ENCODE measurements at regions not wholly inside any gene's neighbourhood (a gene's known extent, or its start where the extent isn't known, plus 50 kb on each side); places are given as distances from the start of the nearest gene placed in this dataset.

DNA sequence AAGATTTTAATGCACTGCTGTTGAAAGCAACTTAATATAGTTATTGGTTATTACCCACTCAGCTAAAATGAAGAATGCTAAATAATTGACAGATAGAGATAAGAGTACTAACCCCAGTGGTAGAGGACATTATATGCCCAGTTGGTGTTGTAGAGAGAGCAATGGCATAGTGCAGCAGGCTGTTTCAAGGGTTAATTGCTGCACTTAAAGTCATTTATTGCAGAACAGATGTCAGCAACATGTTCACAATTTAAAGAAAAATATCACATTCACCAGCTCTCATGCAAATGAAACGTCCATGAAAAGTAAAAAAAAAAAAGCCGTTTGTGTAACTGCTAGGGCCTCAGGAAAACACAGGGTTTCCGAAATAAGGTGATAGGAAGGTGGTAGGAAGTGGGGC lies 254.6 kb downstream of the MTRR start:
- no peaks in the 10 kb centered on the region for H3K9me2 ChIP-seq (ENCODE audit: insufficient read depth, low read length)
- no peak overlapping the region for H2AFZ ChIP-seq (ENCODE audit: low read depth, low read length)
- no peaks in the 10 kb centered on the region for H3K27me3 ChIP-seq (ENCODE audit: insufficient read depth, low read depth, low read length)
- TF ChIP-seq POLR2AphosphoS5 (IDR thresholded peaks at IDR 0.05) (peak; percentile 59), MXI1 (conservative IDR thresholded peaks at IDR 0.05; ENCODE audit: poor library complexity, severe bottlenecking) (no peak), SMC3 (conservative IDR thresholded peaks at IDR 0.05; ENCODE audit: poor library complexity) (no peak), EP300 (conservative IDR thresholded peaks at IDR 0.05; ENCODE audit: poor library complexity, severe bottlenecking) (peak; percentile 56)
- TF ChIP-seq, protein P1, sequence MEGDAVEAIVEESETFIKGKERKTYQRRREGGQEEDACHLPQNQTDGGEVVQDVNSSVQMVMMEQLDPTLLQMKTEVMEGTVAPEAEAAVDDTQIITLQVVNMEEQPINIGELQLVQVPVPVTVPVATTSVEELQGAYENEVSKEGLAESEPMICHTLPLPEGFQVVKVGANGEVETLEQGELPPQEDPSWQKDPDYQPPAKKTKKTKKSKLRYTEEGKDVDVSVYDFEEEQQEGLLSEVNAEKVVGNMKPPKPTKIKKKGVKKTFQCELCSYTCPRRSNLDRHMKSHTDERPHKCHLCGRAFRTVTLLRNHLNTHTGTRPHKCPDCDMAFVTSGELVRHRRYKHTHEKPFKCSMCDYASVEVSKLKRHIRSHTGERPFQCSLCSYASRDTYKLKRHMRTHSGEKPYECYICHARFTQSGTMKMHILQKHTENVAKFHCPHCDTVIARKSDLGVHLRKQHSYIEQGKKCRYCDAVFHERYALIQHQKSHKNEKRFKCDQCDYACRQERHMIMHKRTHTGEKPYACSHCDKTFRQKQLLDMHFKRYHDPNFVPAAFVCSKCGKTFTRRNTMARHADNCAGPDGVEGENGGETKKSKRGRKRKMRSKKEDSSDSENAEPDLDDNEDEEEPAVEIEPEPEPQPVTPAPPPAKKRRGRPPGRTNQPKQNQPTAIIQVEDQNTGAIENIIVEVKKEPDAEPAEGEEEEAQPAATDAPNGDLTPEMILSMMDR (IDR thresholded peaks at IDR 0.05; ENCODE audit: poor library complexity, severe bottlenecking) = no peak
- TF ChIP-seq, protein P2, sequence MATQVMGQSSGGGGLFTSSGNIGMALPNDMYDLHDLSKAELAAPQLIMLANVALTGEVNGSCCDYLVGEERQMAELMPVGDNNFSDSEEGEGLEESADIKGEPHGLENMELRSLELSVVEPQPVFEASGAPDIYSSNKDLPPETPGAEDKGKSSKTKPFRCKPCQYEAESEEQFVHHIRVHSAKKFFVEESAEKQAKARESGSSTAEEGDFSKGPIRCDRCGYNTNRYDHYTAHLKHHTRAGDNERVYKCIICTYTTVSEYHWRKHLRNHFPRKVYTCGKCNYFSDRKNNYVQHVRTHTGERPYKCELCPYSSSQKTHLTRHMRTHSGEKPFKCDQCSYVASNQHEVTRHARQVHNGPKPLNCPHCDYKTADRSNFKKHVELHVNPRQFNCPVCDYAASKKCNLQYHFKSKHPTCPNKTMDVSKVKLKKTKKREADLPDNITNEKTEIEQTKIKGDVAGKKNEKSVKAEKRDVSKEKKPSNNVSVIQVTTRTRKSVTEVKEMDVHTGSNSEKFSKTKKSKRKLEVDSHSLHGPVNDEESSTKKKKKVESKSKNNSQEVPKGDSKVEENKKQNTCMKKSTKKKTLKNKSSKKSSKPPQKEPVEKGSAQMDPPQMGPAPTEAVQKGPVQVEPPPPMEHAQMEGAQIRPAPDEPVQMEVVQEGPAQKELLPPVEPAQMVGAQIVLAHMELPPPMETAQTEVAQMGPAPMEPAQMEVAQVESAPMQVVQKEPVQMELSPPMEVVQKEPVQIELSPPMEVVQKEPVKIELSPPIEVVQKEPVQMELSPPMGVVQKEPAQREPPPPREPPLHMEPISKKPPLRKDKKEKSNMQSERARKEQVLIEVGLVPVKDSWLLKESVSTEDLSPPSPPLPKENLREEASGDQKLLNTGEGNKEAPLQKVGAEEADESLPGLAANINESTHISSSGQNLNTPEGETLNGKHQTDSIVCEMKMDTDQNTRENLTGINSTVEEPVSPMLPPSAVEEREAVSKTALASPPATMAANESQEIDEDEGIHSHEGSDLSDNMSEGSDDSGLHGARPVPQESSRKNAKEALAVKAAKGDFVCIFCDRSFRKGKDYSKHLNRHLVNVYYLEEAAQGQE (IDR thresholded peaks at IDR 0.05; ENCODE audit: borderline replicate concordance) = peak; percentile 20
- no peak overlapping the region for H3K9ac ChIP-seq (ENCODE audit: low read length)
- no peaks in the 10 kb centered on the region for H3K36me3 ChIP-seq (ENCODE audit: insufficient read depth, low read length)
- H3K9me3 ChIP-seq (ENCODE audit: low read length) = no peaks in the 10 kb centered on the region
- H3K4me2 ChIP-seq (ENCODE audit: low read length) = no peak overlapping the region
- H3F3A ChIP-seq (ENCODE audit: insufficient read depth, low read length, poor library complexity, severe bottlenecking) = no peaks in the 10 kb centered on the region
- no peaks in the 10 kb centered on the region for H3K79me2 ChIP-seq (replicated peaks; ENCODE audit: insufficient read depth, low read length)
- no peaks in the 10 kb centered on the region for H4K20me1 ChIP-seq (ENCODE audit: insufficient read depth)
- H3K27ac ChIP-seq (ENCODE audit: low read length) = no peak overlapping the region
- no peak overlapping the region for H3K4me3 ChIP-seq (ENCODE audit: low read length)

DNA sequence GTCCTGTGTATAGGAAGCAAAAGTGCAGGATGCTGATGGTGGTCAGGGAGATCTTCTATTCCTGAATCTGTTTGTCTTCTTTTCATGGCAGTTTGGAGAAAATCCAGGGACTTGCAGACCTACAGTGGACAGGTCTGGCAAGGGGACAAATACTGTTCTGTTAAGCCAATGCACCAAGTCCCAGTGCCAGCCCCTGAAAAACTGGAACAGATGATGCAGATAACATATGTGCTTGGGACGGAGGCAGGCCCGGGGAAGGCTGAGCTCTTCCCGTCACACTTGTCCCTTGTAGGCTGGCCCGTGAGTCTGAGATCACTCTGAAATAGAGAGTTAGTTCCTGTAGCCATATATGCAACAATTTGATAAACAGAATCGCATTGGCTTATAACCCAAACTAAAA lies 265.7 kb downstream of the MTRR start:
- no peak for TF ChIP-seq EZH2 (IDR thresholded peaks at IDR 0.05; ENCODE audit: borderline replicate concordance, insufficient read depth, low read length, poor library complexity, severe bottlenecking)
- no peak for TF ChIP-seq RAD21 (conservative IDR thresholded peaks at IDR 0.05)
- TF ChIP-seq EP300 (conservative IDR thresholded peaks at IDR 0.05; ENCODE audit: poor library complexity, severe bottlenecking) = no peak
- no peaks in the 10 kb centered on the region for H3K27me3 ChIP-seq (ENCODE audit: insufficient read depth, low read depth, low read length)
- no peaks in the 10 kb centered on the region for H3K79me2 ChIP-seq (replicated peaks; ENCODE audit: insufficient read depth, low read length)
- no peaks in the 10 kb centered on the region for H4K20me1 ChIP-seq (ENCODE audit: insufficient read depth)
- H2AFZ ChIP-seq (ENCODE audit: low read depth, low read length) = no peak overlapping the region
- no peak overlapping the region for H3K9ac ChIP-seq (ENCODE audit: low read length)
- no peak overlapping the region for H3K27ac ChIP-seq (ENCODE audit: low read length)
- H3K4me2 ChIP-seq (ENCODE audit: low read length) = no peak overlapping the region
- H3F3A ChIP-seq (ENCODE audit: insufficient read depth, low read length, poor library complexity, severe bottlenecking) = no peaks in the 10 kb centered on the region
- H3K9me2 ChIP-seq (ENCODE audit: insufficient read depth, low read length) = no peaks in the 10 kb centered on the region
- H3K36me3 ChIP-seq (ENCODE audit: insufficient read depth, low read length) = no peaks in the 10 kb centered on the region
- no peak overlapping the region for H3K4me3 ChIP-seq (ENCODE audit: low read length)
- no peaks in the 10 kb centered on the region for H3K9me3 ChIP-seq (ENCODE audit: low read length)

DNA sequence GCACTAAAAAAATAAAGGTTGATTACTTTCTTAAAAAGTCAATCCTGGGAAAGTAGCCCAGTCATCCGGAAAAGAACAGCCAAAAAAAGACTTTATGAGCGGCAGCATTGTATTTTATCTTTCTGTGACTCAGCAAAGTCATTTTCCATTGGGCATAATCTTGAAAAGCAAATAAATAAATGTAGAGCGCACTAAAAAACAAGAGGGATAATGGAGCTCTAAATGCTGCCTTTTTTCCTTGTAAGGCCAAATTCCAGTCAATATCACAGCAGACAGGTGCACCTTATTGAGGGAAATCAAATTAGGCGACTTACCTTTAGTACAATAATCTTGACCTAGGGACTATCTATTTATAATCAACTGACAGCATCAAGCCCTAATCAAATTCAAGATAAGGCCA lies 266.8 kb downstream of the MTRR start:
- Histone ChIP-seq H3K79me2 (replicated peaks; ENCODE audit: insufficient read depth, low read length) (no peaks in the 10 kb centered on the region), H3K9me2 (ENCODE audit: insufficient read depth, low read length) (no peaks in the 10 kb centered on the region), H3K36me3 (ENCODE audit: insufficient read depth, low read length) (no peaks in the 10 kb centered on the region), H3K4me3 (ENCODE audit: low read length) (no peak overlapping the region), H3K9ac (ENCODE audit: low read length) (no peak overlapping the region), H4K20me1 (ENCODE audit: insufficient read depth) (no peaks in the 10 kb centered on the region), H3K4me2 (ENCODE audit: low read length) (no peak overlapping the region), H3K27me3 (ENCODE audit: insufficient read depth, low read depth, low read length) (no peaks in the 10 kb centered on the region), H3K27ac (ENCODE audit: low read length) (no peak overlapping the region), H3K9me3 (ENCODE audit: low read length) (no peaks in the 10 kb centered on the region), H2AFZ (ENCODE audit: low read depth, low read length) (no peak overlapping the region), H3F3A (ENCODE audit: insufficient read depth, low read length, poor library complexity, severe bottlenecking) (no peaks in the 10 kb centered on the region)
- no peak for TF ChIP-seq EZH2 (IDR thresholded peaks at IDR 0.05; ENCODE audit: borderline replicate concordance, insufficient read depth, low read length, poor library complexity, severe bottlenecking)
- TF ChIP-seq, protein P1 (IDR thresholded peaks at IDR 0.05; ENCODE audit: poor library complexity, severe bottlenecking) = no peak
- no peak for TF ChIP-seq EP300 (conservative IDR thresholded peaks at IDR 0.05; ENCODE audit: poor library complexity, severe bottlenecking)
- no peak for TF ChIP-seq MXI1 (conservative IDR thresholded peaks at IDR 0.05; ENCODE audit: poor library complexity, severe bottlenecking)
- no peak for TF ChIP-seq RAD21 (conservative IDR thresholded peaks at IDR 0.05)
- TF ChIP-seq POLR2AphosphoS5 (IDR thresholded peaks at IDR 0.05) = no peak
- TF ChIP-seq, protein P2 (IDR thresholded peaks at IDR 0.05; ENCODE audit: borderline replicate concordance) = no peak
- TF ChIP-seq TAF1 (IDR thresholded peaks at IDR 0.05; ENCODE audit: low read depth) = no peak
- no peak for TF ChIP-seq SMC3 (conservative IDR thresholded peaks at IDR 0.05; ENCODE audit: poor library complexity)

Data from neural cell (in vitro differentiated cells).